Adrenal gland (tissue), 5 donors: ENCODE measurements at regions not wholly inside any gene's neighbourhood (a gene's known extent, or its start where the extent isn't known, plus 50 kb on each side); places are given as distances from the start of the nearest gene placed in this dataset.

ENCODE experiments used
- POLR2A ChIP-seq, 2 donors: fragments of 450-650 bp; IDR thresholded peaks; one replicate each; pipeline ENCODE4 v1.6.1; 2017; ENCODE audit warnings: antibody characterized with exemption in 2 of 2, mild to moderate bottlenecking in 2 of 2, moderate library complexity in 1 of 2
- TF ChIP-seq, protein P1 (sequence below), 6 experiments: fragments of 450-650 bp in 4 of 6; fragments of 200-600 bp in 2 of 6; sonication (generic) in 1 of 6; IDR thresholded peaks; 1 replicate in 5 of 6; 2 replicates in 1 of 6; pipeline versions ENCODE4 v1.5.1 to v1.8.0; 2016 to 2021; ENCODE audit warnings: antibody characterized with exemption in 6 of 6, mild to moderate bottlenecking in 2 of 6, moderate library complexity in 1 of 6
- donor health status: DM: no; HTN: no; CAD: no.

DNA sequence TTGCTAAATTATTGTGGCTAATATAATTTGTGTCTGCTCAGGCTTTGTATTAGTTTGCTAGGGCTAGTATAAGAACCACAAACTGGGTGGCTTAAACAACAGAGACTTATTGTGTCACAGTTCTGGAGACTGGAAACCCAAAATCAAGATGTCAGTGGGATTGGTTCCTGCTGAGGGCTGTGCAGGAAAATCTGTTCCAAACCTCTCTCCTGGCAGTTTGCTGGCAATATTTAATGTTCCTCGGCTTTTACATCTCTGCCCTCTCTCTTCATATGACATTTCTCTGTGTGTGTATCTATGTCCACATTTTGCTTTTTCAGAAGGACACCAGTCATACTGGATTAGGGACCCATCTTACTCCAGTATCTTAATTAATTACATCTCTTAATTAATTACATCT, 498.8 kb upstream of the CD180 start:
- TF ChIP-seq, protein P1, sequence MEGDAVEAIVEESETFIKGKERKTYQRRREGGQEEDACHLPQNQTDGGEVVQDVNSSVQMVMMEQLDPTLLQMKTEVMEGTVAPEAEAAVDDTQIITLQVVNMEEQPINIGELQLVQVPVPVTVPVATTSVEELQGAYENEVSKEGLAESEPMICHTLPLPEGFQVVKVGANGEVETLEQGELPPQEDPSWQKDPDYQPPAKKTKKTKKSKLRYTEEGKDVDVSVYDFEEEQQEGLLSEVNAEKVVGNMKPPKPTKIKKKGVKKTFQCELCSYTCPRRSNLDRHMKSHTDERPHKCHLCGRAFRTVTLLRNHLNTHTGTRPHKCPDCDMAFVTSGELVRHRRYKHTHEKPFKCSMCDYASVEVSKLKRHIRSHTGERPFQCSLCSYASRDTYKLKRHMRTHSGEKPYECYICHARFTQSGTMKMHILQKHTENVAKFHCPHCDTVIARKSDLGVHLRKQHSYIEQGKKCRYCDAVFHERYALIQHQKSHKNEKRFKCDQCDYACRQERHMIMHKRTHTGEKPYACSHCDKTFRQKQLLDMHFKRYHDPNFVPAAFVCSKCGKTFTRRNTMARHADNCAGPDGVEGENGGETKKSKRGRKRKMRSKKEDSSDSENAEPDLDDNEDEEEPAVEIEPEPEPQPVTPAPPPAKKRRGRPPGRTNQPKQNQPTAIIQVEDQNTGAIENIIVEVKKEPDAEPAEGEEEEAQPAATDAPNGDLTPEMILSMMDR (IDR thresholded peaks at IDR 0.05) = no peak
- TF ChIP-seq POLR2A (IDR thresholded peaks at IDR 0.05) = no peak
